Body of pancreas (tissue), 4 donors: ENCODE measurements at regions not wholly inside any gene's neighbourhood (a gene's known extent, or its start where the extent isn't known, plus 50 kb on each side); places are given as distances from the start of the nearest gene placed in this dataset.

ENCODE experiments used
- ATAC-seq: fragments of 150-250 bp; one replicate; pipeline ENCODE4 v1.9.1; 2016
- DNase-seq, 4 donors: peaks; one replicate each; pipeline ENCODE4 v3.0.0-alpha.2; 2019
- H3K27ac ChIP-seq, 4 donors: fragments of 200-600 bp; sonication (generic); 1 replicate in 3 of 4; 2 replicates in 1 of 4; pipeline versions ENCODE4 v1.5.1 to v1.6.1; 2016 to 2019; ENCODE audit warnings: mild to moderate bottlenecking in 1 of 4, mixed read lengths in 1 of 4, moderate library complexity in 1 of 4
- H3K27me3 ChIP-seq, 2 donors: fragments of 200-600 bp; sonication (generic); one replicate each; pipeline ENCODE4 v1.6.0; 2016; ENCODE audit warnings: mild to moderate bottlenecking in 1 of 2
- H3K36me3 ChIP-seq, 2 donors: fragments of 200-600 bp; sonication (generic); replicated peaks in 1 of 2; 2 replicates each; pipeline ENCODE4 v1.5.1; 2016; ENCODE audit warnings: low read depth in 2 of 2; ENCODE audit not compliant: insufficient read depth in 1 of 2
- H3K4me1 ChIP-seq: fragments of 200-600 bp; sonication (generic); one replicate; pipeline ENCODE4 v1.6.0; 2016
- H3K4me3 ChIP-seq, 2 donors: fragments of 200-600 bp; sonication (generic); 1 replicate in 1 of 2; 2 replicates in 1 of 2; pipeline ENCODE4 v1.5.1; 2016 to 2019
- H3K9me3 ChIP-seq, 3 donors: fragments of 200-600 bp; sonication (generic); 1 replicate in 2 of 3; 2 replicates in 1 of 3; pipeline ENCODE4 v1.5.1; 2016
- CTCF ChIP-seq, 7 experiments: fragments of 450-650 bp in 4 of 7; fragments of 200-600 bp in 3 of 7; sonication (generic) in 3 of 7; IDR thresholded peaks; one replicate each; pipeline ENCODE4 v1.5.1; 2016 to 2019; ENCODE audit warnings: antibody characterized with exemption in 7 of 7
- POLR2A ChIP-seq, 3 donors: fragments of 450-650 bp; IDR thresholded peaks; one replicate each; pipeline ENCODE4 v1.6.1; 2016; ENCODE audit warnings: antibody characterized with exemption in 3 of 3, mild to moderate bottlenecking in 2 of 3
- WGBS, 2 donors: methylation state at CpG; one replicate each; pipeline ENCODE4 v1.1.5; 2017; 5-methylcytosine and 5-hydroxymethylcytosine counted together
- intact Hi-C: fragments of 100-400 bp; cut with DNase I; formaldehyde crosslinking; loops from one replicate; pipeline ENCODE4 v1.15.1; 2023

- H3K36me3 ChIP-seq: no peaks in the 10 kb centered on the region
- DNase-seq (no peak), ATAC-seq (no peak)
- H3K27ac ChIP-seq: no peak overlapping the region
- intact Hi-C loops: no loop called here
- WGBS, 2 donors: 61 to 74% methylated on average over 3 of the region's 3 CpGs
- no peaks in the 10 kb centered on the region for H3K9me3 ChIP-seq
- H3K4me3 ChIP-seq: no peak overlapping the region
- no peak for TF ChIP-seq POLR2A (IDR thresholded peaks at IDR 0.05)
- H3K27me3 ChIP-seq: no peaks in the 10 kb centered on the region
- no peaks in the 10 kb centered on the region for H3K4me1 ChIP-seq
Measured at GRCh38 chrX:26958261-26958660, 504.9 kb downstream of the PPP4R3C start.

- H3K9me3 ChIP-seq: no peaks in the 10 kb centered on the region
- H3K27me3 ChIP-seq: no peaks in the 10 kb centered on the region
- intact Hi-C loops: no loop called here
- H3K27ac ChIP-seq: no peak overlapping the region
- no peaks in the 10 kb centered on the region for H3K4me1 ChIP-seq
- H3K36me3 ChIP-seq: no peaks in the 10 kb centered on the region
- ATAC-seq (no peak), DNase-seq (no peak)
- no peak overlapping the region for H3K4me3 ChIP-seq
- TF ChIP-seq CTCF (IDR thresholded peaks at IDR 0.05) (no peak), POLR2A (IDR thresholded peaks at IDR 0.05) (no peak)
- whole genome bisulfite sequencing, 2 donors: 22 to 33% methylated on average over 2 of the region's 2 CpGs
Measured at GRCh38 chrX:26954029-26954428, 509.1 kb downstream of the PPP4R3C start.

- no peaks in the 10 kb centered on the region for H3K27me3 ChIP-seq
- no peak for TF ChIP-seq POLR2A (IDR thresholded peaks at IDR 0.05)
- TF ChIP-seq CTCF (IDR thresholded peaks at IDR 0.05): no peak
- ATAC-seq (no peak), DNase-seq (no peak)
- intact Hi-C loops: no loop called here
- H3K36me3 ChIP-seq: no peaks in the 10 kb centered on the region
- no peak overlapping the region for H3K27ac ChIP-seq
- 13 to 22% methylated on average over 2 of the region's 2 CpGs for WGBS, 2 donors
- no peaks in the 10 kb centered on the region for H3K9me3 ChIP-seq
- no peaks in the 10 kb centered on the region for H3K4me1 ChIP-seq
- no peak overlapping the region for H3K4me3 ChIP-seq
Measured at GRCh38 chrX:26952213-26952612, 510.9 kb downstream of the PPP4R3C start.

GRCh38 chrX:26927419-26927818, 535.7 kb downstream of the PPP4R3C start:
- Histone ChIP-seq H3K27me3 (no peaks in the 10 kb centered on the region), H3K9me3 (no peaks in the 10 kb centered on the region), H3K27ac (no peak overlapping the region), H3K36me3 (no peaks in the 10 kb centered on the region), H3K4me1 (no peaks in the 10 kb centered on the region), H3K4me3 (no peak overlapping the region)
- TF ChIP-seq CTCF (IDR thresholded peaks at IDR 0.05) (no peak), POLR2A (IDR thresholded peaks at IDR 0.05) (no peak)
- DNase-seq: no peak
- intact Hi-C loops: no loop called here
- 32 to 47% methylated on average over 2 of the region's 2 CpGs for WGBS, 2 donors
- ATAC-seq: no peak

- H3K4me3 ChIP-seq: no peak overlapping the region
- DNase-seq: no peak
- H3K27me3 ChIP-seq: no peaks in the 10 kb centered on the region
- H3K4me1 ChIP-seq: no peaks in the 10 kb centered on the region
- TF ChIP-seq CTCF (IDR thresholded peaks at IDR 0.05): no peak
- no peak for TF ChIP-seq POLR2A (IDR thresholded peaks at IDR 0.05)
- no peak for ATAC-seq
- H3K36me3 ChIP-seq: no peaks in the 10 kb centered on the region
- H3K27ac ChIP-seq: no peak overlapping the region
- intact Hi-C loops: no loop called here
- H3K9me3 ChIP-seq: no peaks in the 10 kb centered on the region
Measured at GRCh38 chrX:26925088-26925487, 538.1 kb downstream of the PPP4R3C start.
